Karpas-422 (cell line): ENCODE measurements at regions not wholly inside any gene's neighbourhood (a gene's known extent, or its start where the extent isn't known, plus 50 kb on each side); places are given as distances from the start of the nearest gene placed in this dataset.

ENCODE experiments used
- DNase-seq: peaks from one replicate; pipeline ENCODE4 v3.0.0-alpha.2; 2015
- H2AFZ ChIP-seq: fragments of 200-600 bp; sonication (generic); 2 replicates; pipeline ENCODE4 v1.6.1; 2014; ENCODE audit warnings: antibody characterized with exemption, low read length, mixed read lengths
- H3K27ac ChIP-seq: fragments of 200-600 bp; sonication (generic); 2 replicates; pipeline ENCODE4 v1.5.1; 2014; ENCODE audit warnings: mild to moderate bottlenecking, low read length, moderate library complexity
- H3K27me3 ChIP-seq: fragments of 200-600 bp; sonication (generic); 2 replicates; pipeline ENCODE4 v1.6.1; 2014; ENCODE audit warnings: low read length, mixed read lengths
- H3K36me3 ChIP-seq: fragments of 200-600 bp; sonication (generic); 2 replicates; pipeline ENCODE4 v1.6.1; 2014; ENCODE audit warnings: low read length, mixed read lengths; ENCODE audit not compliant: insufficient read depth
- H3K4me1 ChIP-seq: fragments of 200-600 bp; sonication (generic); 2 replicates; pipeline ENCODE4 v1.6.1; 2014; ENCODE audit warnings: mild to moderate bottlenecking, low read length, mixed read lengths
- H3K4me2 ChIP-seq: fragments of 200-600 bp; sonication (generic); 2 replicates; pipeline ENCODE4 v1.6.1; 2014; ENCODE audit warnings: low read length, low read depth, mild to moderate bottlenecking; ENCODE audit not compliant: poor library complexity, severe bottlenecking
- H3K4me3 ChIP-seq: fragments of 200-600 bp; sonication (generic); 2 replicates; pipeline ENCODE4 v1.5.1; 2014; ENCODE audit warnings: mild to moderate bottlenecking, antibody characterized with exemption, low read length, mixed read lengths
- H3K79me2 ChIP-seq: fragments of 200-600 bp; sonication (generic); 2 replicates; pipeline ENCODE4 v1.6.1; 2014; ENCODE audit warnings: mild to moderate bottlenecking, low read length, mixed read lengths
- H3K9ac ChIP-seq: fragments of 200-600 bp; sonication (generic); 2 replicates; pipeline ENCODE4 v1.6.0; 2014; ENCODE audit warnings: low read length
- H3K9me2 ChIP-seq: fragments of 200-600 bp; sonication (generic), shearing (Covaris generic); replicated peaks from 2 replicates; pipeline ENCODE4 v1.6.0; 2014; ENCODE audit warnings: mild to moderate bottlenecking, low read length, moderate library complexity; ENCODE audit not compliant: insufficient read depth
- H3K9me3 ChIP-seq: fragments of 300-700, 200-600 bp; sonication (generic); 2 replicates; pipeline ENCODE4 v1.6.1; 2014; ENCODE audit warnings: low read length, mixed read lengths
- H4K20me1 ChIP-seq: fragments of 200-600 bp; sonication (generic); 2 replicates; pipeline ENCODE4 v1.6.1; 2014; ENCODE audit warnings: mild to moderate bottlenecking, antibody characterized with exemption, low read length, low read depth; ENCODE audit not compliant: insufficient read depth

- H4K20me1 ChIP-seq: peaks cover 3% of the 10 kb centered on the region; the same call in 1 of the 2 replicates
- no peaks in the 10 kb centered on the region for H3K27me3 ChIP-seq
- H3K36me3 ChIP-seq: no peaks in the 10 kb centered on the region
- no peak for DNase-seq
- H3K4me2 ChIP-seq: no peak overlapping the region
- peaks cover 35% of the 10 kb centered on the region for H3K4me1 ChIP-seq
- no peak overlapping the region for H3K4me3 ChIP-seq
- H3K9ac ChIP-seq: no peak overlapping the region
- H3K9me2 ChIP-seq: no peaks in the 10 kb centered on the region
- no peaks in the 10 kb centered on the region for H3K9me3 ChIP-seq
- H3K79me2 ChIP-seq: no peaks in the 10 kb centered on the region
- H3K27ac ChIP-seq: no peak overlapping the region
- no peak overlapping the region for H2AFZ ChIP-seq
These were observed 160.6 kb downstream of the ZDHHC21 start for GRCh38 chr9:14532456-14533115.

GRCh38 chr9:14531341-14532269, 161.6 kb downstream of the ZDHHC21 start:
- no peak overlapping the region for H3K9ac ChIP-seq
- H2AFZ ChIP-seq: 0 out of 2 replicates have a peak overlapping the region, but pooled peaks have one; percentile 51
- H3K4me1 ChIP-seq: peaks cover 35% of the 10 kb centered on the region
- peaks cover 3% of the 10 kb centered on the region; the same call in 1 of the 2 replicates for H4K20me1 ChIP-seq
- no peaks in the 10 kb centered on the region for H3K9me3 ChIP-seq
- no peaks in the 10 kb centered on the region for H3K9me2 ChIP-seq
- peak; percentile 71 for DNase-seq
- no peak overlapping the region for H3K4me3 ChIP-seq
- H3K27me3 ChIP-seq: no peaks in the 10 kb centered on the region
- no peaks in the 10 kb centered on the region for H3K36me3 ChIP-seq
- H3K27ac ChIP-seq: no peak overlapping the region
- H3K4me2 ChIP-seq: peak overlapping the region; percentile 33
- H3K79me2 ChIP-seq: no peaks in the 10 kb centered on the region

GRCh38 chr9:14530841-14531240, 162.4 kb downstream of the ZDHHC21 start:
- no peaks in the 10 kb centered on the region for H3K9me3 ChIP-seq
- no peaks in the 10 kb centered on the region for H3K79me2 ChIP-seq
- no peaks in the 10 kb centered on the region for H3K9me2 ChIP-seq
- no peak for DNase-seq
- H3K36me3 ChIP-seq: no peaks in the 10 kb centered on the region
- peaks cover 3% of the 10 kb centered on the region; the same call in 1 of the 2 replicates for H4K20me1 ChIP-seq
- no peak overlapping the region for H3K4me3 ChIP-seq
- peak overlapping the region; percentile 33 for H3K4me2 ChIP-seq
- H3K27ac ChIP-seq: no peak overlapping the region
- H2AFZ ChIP-seq: no peak overlapping the region
- no peak overlapping the region for H3K9ac ChIP-seq
- no peaks in the 10 kb centered on the region for H3K27me3 ChIP-seq
- peaks cover 33% of the 10 kb centered on the region for H3K4me1 ChIP-seq

DNA sequence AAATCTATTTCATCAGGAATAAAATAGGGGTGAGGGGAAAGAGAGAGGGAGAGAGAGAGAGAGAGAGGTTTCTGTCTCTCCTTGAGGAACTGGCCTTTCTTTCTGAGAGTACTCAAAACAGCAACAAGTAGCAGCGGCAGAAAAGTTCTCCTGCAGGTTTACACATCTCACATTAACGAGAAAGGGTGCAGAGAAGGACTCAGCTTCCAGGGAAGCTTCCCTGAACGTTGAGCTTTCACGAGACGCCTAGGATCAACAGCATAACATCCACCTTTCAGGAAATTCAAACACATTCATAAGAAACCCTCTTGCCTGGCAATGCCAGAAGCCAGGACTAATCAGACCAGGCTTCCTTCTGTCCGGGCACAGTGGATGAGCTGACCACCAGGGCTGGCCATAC, 162.9 kb downstream of the ZDHHC21 start:
- Histone ChIP-seq H3K36me3 (no peaks in the 10 kb centered on the region), H3K79me2 (no peaks in the 10 kb centered on the region), H4K20me1 (peaks cover 3% of the 10 kb centered on the region; the same call in 1 of the 2 replicates), H2AFZ (no peak overlapping the region), H3K4me1 (peaks cover 29% of the 10 kb centered on the region), H3K9ac (no peak overlapping the region), H3K4me2 (no peak overlapping the region), H3K4me3 (no peak overlapping the region), H3K9me2 (no peaks in the 10 kb centered on the region), H3K9me3 (no peaks in the 10 kb centered on the region), H3K27ac (no peak overlapping the region), H3K27me3 (no peaks in the 10 kb centered on the region)
- no peak for DNase-seq

DNA sequence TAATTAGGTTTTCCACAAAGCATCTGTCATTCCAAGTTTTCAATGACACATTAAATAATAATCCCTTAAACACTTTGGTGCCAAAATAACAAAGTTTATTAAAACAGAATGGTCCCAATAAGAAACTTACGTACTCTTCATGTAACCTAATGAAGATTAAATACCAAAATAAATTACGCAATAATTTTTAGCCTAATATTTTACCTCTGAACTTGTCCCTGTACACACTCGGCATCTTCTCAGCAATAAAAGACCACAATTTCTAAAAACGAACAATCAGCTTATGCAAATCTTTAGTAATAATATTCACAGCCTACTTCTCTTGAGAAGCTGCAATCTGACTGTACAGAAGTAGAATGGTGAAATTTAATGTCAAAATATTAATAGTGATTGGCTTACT, 163.6 kb downstream of the ZDHHC21 start:
- no peak overlapping the region for H2AFZ ChIP-seq
- no peak overlapping the region for H3K4me2 ChIP-seq
- H3K9ac ChIP-seq: no peak overlapping the region
- no peaks in the 10 kb centered on the region for H3K36me3 ChIP-seq
- no peaks in the 10 kb centered on the region for H3K9me2 ChIP-seq
- no peaks in the 10 kb centered on the region for H3K79me2 ChIP-seq
- no peaks in the 10 kb centered on the region for H3K27me3 ChIP-seq
- H4K20me1 ChIP-seq: peaks cover 3% of the 10 kb centered on the region; the same call in 1 of the 2 replicates
- no peak overlapping the region for H3K27ac ChIP-seq
- H3K4me3 ChIP-seq: no peak overlapping the region
- peaks cover 29% of the 10 kb centered on the region for H3K4me1 ChIP-seq
- H3K9me3 ChIP-seq: no peaks in the 10 kb centered on the region
- DNase-seq: no peak

DNA sequence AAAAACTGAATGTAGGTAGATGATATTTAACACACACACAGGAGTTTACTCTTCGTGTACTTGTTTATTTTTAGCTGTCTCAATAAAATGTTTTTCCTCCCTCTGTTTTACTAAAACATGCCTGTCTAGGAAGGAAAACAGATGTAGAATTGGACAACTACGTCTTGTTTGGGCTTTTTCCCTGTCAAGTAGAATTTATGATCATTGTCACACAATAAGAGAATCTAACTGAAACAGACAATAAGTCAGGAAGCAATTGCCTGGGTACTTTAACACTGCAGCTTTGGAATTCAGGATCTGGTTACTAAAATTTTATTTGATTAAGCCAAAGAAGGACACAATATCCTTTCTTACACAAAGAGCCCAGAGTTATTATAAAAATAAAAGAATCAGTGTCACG, 164.2 kb downstream of the ZDHHC21 start:
- Histone ChIP-seq H3K27ac (no peak overlapping the region), H4K20me1 (peaks cover 3% of the 10 kb centered on the region; the same call in 1 of the 2 replicates), H3K79me2 (no peaks in the 10 kb centered on the region), H3K9me2 (no peaks in the 10 kb centered on the region), H3K9me3 (no peaks in the 10 kb centered on the region), H3K4me2 (no peak overlapping the region), H3K27me3 (no peaks in the 10 kb centered on the region), H3K9ac (no peak overlapping the region), H3K4me1 (peaks cover 29% of the 10 kb centered on the region), H3K4me3 (no peak overlapping the region), H3K36me3 (no peaks in the 10 kb centered on the region), H2AFZ (no peak overlapping the region)
- DNase-seq: no peak

GRCh38 chr9:14526504-14526903, 166.7 kb downstream of the ZDHHC21 start:
- no peaks in the 10 kb centered on the region for H3K79me2 ChIP-seq

GRCh38 chr9:14525856-14526255, 167.4 kb downstream of the ZDHHC21 start:
- Histone ChIP-seq H3K36me3 (no peaks in the 10 kb centered on the region), H3K4me2 (no peak overlapping the region), H3K27me3 (no peaks in the 10 kb centered on the region), H3K9me2 (no peaks in the 10 kb centered on the region), H2AFZ (no peak overlapping the region), H3K4me3 (no peak overlapping the region), H3K4me1 (peaks cover 13% of the 10 kb centered on the region), H3K27ac (no peak overlapping the region), H3K79me2 (no peaks in the 10 kb centered on the region), H4K20me1 (peaks cover 3% of the 10 kb centered on the region; the same call in 1 of the 2 replicates), H3K9ac (no peak overlapping the region), H3K9me3 (no peaks in the 10 kb centered on the region)
- no peak for DNase-seq

More at GRCh38 chr9:14526504-14526903, 166.7 kb downstream of the ZDHHC21 start:
- Histone ChIP-seq H3K4me2 (no peak overlapping the region), H3K4me1 (peaks cover 20% of the 10 kb centered on the region), H3K27me3 (no peaks in the 10 kb centered on the region), H4K20me1 (peaks cover 3% of the 10 kb centered on the region; the same call in 1 of the 2 replicates), H3K4me3 (no peak overlapping the region), H3K27ac (no peak overlapping the region), H3K9ac (no peak overlapping the region), H3K36me3 (no peaks in the 10 kb centered on the region), H2AFZ (no peak overlapping the region), H3K9me3 (no peaks in the 10 kb centered on the region), H3K9me2 (no peaks in the 10 kb centered on the region)
- DNase-seq: no peak
